ENCODE measurements at regions not wholly inside any gene's neighbourhood (a gene's known extent, or its start where the extent isn't known, plus 50 kb on each side); places are given as distances from the start of the nearest gene placed in this dataset.

- no peak for DNase-seq
- H3K4me3 ChIP-seq = no peak overlapping the region
- no peak for ATAC-seq (ENCODE audit: insufficient read depth, low FRiP score)
- no peak overlapping the region for H3K9ac ChIP-seq (ENCODE audit: insufficient read depth in 1 of 2, low read length in 2 of 2)
- no peaks in the 10 kb centered on the region for H3K9me3 ChIP-seq (ENCODE audit: control insufficient read depth in 4 of 4, insufficient read depth in 3 of 4, low read length in 3 of 4)
- WGBS, 2 donors = 82 to 87% methylated on average over 7 of the region's 7 CpGs
- peaks cover 0 to 3% (median 0%) of the 10 kb centered on the region in 3 donors for H3K27me3 ChIP-seq (ENCODE audit: control insufficient read depth in 3 of 3, insufficient read depth in 3 of 3, low read length in 2 of 3)
- TF ChIP-seq, protein P1, sequence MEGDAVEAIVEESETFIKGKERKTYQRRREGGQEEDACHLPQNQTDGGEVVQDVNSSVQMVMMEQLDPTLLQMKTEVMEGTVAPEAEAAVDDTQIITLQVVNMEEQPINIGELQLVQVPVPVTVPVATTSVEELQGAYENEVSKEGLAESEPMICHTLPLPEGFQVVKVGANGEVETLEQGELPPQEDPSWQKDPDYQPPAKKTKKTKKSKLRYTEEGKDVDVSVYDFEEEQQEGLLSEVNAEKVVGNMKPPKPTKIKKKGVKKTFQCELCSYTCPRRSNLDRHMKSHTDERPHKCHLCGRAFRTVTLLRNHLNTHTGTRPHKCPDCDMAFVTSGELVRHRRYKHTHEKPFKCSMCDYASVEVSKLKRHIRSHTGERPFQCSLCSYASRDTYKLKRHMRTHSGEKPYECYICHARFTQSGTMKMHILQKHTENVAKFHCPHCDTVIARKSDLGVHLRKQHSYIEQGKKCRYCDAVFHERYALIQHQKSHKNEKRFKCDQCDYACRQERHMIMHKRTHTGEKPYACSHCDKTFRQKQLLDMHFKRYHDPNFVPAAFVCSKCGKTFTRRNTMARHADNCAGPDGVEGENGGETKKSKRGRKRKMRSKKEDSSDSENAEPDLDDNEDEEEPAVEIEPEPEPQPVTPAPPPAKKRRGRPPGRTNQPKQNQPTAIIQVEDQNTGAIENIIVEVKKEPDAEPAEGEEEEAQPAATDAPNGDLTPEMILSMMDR (IDR thresholded peaks at IDR 0.05; ENCODE audit: control extremely low read depth, extremely low read depth) = no peak
- H3K36me3 ChIP-seq (ENCODE audit: control insufficient read depth in 4 of 4, insufficient read depth in 4 of 4, low read length in 4 of 4) = no peaks in the 10 kb centered on the region
- no peak overlapping the region for H3K27ac ChIP-seq (ENCODE audit: low read depth in 1 of 2, low read length in 1 of 2)
- H3K4me1 ChIP-seq (ENCODE audit: control insufficient read depth in 5 of 5, insufficient read depth in 5 of 5, low read length in 5 of 5) = peaks cover 0 to 2% (median 0%) of the 10 kb centered on the region in 5 donors
Measured at GRCh38 chr13:26934096-26934495, 173.5 kb upstream of the GPR12 start.

DNA sequence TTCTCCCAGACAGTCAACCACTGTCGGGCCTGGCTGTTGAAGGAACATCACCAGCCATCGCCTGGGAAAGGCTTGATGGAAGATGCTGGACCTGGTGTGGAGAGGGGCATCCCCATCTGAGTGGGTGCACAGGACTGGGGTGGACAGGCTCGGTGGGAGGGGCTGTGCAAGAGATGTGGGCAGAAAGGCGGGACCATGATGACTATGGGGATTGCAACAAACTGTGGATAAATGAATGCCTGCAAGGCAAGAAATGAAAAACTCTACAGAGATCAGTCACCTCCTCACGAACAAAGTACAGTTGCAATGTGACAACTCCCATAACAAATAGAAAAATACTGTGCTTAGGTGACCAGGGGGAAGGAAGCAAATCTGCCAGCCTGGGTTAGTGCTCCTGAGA lies 171.9 kb upstream of the GPR12 start:
- Histone ChIP-seq H3K27me3 (ENCODE audit: control insufficient read depth in 3 of 3, insufficient read depth in 3 of 3, low read length in 2 of 3) (no peaks in the 10 kb centered on the region), H3K4me3 (no peak overlapping the region), H3K27ac (ENCODE audit: low read depth in 1 of 2, low read length in 1 of 2) (no peak overlapping the region), H3K9me3 (ENCODE audit: control insufficient read depth in 4 of 4, insufficient read depth in 3 of 4, low read length in 3 of 4) (no peaks in the 10 kb centered on the region), H3K36me3 (ENCODE audit: control insufficient read depth in 4 of 4, insufficient read depth in 4 of 4, low read length in 4 of 4) (no peaks in the 10 kb centered on the region), H3K9ac (ENCODE audit: insufficient read depth in 1 of 2, low read length in 2 of 2) (no peak overlapping the region), H3K4me1 (ENCODE audit: control insufficient read depth in 5 of 5, insufficient read depth in 5 of 5, low read length in 5 of 5) (peaks cover 0 to 2% (median 0%) of the 10 kb centered on the region in 5 donors)
- DNase-seq (no peak), ATAC-seq (ENCODE audit: insufficient read depth, low FRiP score) (no peak)
- TF ChIP-seq, protein P1 (IDR thresholded peaks at IDR 0.05; ENCODE audit: control extremely low read depth, extremely low read depth) = no peak
- 80 to 85% methylated on average over 5 of the region's 5 CpGs for WGBS, 2 donors

DNA sequence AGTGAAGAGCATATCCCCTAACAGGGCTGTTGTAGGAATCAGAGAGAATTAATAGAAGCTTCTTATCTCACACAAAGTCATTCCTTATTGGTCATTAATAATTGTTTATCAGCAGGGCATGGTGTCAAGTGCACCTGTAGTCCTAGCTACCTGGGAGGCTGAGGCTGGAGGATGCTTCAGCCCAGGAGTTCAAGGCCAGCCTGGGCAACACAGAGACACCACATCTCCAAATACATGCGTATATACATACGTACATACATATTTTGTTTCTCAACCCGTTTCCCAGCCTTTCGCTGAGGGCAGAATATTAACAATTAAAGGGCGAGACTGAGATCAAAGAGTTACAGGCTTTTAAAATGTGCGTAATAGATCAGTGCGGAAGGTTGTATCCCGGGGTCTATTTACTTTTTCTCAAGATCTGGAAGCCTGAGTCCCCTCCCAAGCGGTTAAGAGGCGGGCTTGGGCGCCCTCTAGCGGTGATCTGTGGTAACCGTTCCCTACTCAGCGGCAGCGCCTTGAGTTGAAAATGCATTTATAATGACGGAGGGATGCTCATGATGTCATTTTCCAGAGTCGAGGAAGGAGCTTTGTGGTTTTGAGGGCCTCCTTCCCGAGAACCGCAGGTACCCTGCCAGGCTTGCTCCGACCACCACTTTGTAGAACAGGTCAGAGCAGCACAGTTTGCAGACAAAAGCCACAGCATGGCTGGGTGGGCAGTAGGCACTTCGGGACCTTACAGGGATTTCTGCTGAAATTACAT lies 169.6 kb upstream of the GPR12 start:
- Histone ChIP-seq H3K27me3 (ENCODE audit: control insufficient read depth in 3 of 3, insufficient read depth in 3 of 3, low read length in 2 of 3) (no peaks in the 10 kb centered on the region), H3K36me3 (ENCODE audit: control insufficient read depth in 4 of 4, insufficient read depth in 4 of 4, low read length in 4 of 4) (no peaks in the 10 kb centered on the region), H3K9ac (ENCODE audit: insufficient read depth in 1 of 2, low read length in 2 of 2) (no peak overlapping the region), H3K4me1 (ENCODE audit: control insufficient read depth in 5 of 5, insufficient read depth in 5 of 5, low read length in 5 of 5) (peaks cover 0 to 2% (median 0%) of the 10 kb centered on the region in 5 donors), H3K9me3 (ENCODE audit: control insufficient read depth in 4 of 4, insufficient read depth in 3 of 4, low read length in 3 of 4) (no peaks in the 10 kb centered on the region), H3K4me3 (no peak overlapping the region), H3K27ac (ENCODE audit: low read depth in 1 of 2, low read length in 1 of 2) (no peak overlapping the region)
- DNase-seq (peak; percentile 82 to 84 (median 83)), ATAC-seq (ENCODE audit: insufficient read depth, low FRiP score) (peak; percentile 49)
- WGBS, 2 donors = 13 to 14% methylated on average over 21 of the region's 21 CpGs
- TF ChIP-seq, protein P1 (IDR thresholded peaks at IDR 0.05; ENCODE audit: control extremely low read depth, extremely low read depth) = peak; percentile 69

Measured in lung (tissue), 11 donors.